ENCODE measurements at regions not wholly inside any gene's neighbourhood (a gene's known extent, or its start where the extent isn't known, plus 50 kb on each side); places are given as distances from the start of the nearest gene placed in this dataset.

DNA sequence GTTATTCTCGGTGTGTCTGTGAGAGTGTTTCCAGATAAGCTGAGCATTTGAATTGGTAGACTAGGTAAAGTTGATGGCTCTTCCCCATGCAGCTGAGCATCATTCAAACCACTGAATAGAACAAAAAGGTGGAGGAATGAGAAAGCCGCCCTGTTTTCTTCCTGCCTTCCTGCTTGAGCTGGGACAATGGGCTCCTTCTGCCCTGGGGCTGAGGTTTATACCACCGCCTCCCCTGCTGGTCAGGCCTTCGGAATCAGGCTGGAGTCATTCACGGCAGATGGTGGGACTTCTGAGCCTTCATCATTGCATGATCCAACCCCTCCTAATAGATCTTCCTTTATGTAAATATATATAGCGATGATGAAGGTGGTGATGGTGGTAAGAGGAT, 124.9 kb downstream of the ANKRD60 start:
- TF ChIP-seq, protein P1, sequence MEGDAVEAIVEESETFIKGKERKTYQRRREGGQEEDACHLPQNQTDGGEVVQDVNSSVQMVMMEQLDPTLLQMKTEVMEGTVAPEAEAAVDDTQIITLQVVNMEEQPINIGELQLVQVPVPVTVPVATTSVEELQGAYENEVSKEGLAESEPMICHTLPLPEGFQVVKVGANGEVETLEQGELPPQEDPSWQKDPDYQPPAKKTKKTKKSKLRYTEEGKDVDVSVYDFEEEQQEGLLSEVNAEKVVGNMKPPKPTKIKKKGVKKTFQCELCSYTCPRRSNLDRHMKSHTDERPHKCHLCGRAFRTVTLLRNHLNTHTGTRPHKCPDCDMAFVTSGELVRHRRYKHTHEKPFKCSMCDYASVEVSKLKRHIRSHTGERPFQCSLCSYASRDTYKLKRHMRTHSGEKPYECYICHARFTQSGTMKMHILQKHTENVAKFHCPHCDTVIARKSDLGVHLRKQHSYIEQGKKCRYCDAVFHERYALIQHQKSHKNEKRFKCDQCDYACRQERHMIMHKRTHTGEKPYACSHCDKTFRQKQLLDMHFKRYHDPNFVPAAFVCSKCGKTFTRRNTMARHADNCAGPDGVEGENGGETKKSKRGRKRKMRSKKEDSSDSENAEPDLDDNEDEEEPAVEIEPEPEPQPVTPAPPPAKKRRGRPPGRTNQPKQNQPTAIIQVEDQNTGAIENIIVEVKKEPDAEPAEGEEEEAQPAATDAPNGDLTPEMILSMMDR (IDR thresholded peaks at IDR 0.05), result no peak
- TF ChIP-seq POLR2A (IDR thresholded peaks at IDR 0.05), result no peak
- no peak overlapping the region for H3K4me3 ChIP-seq
- no peaks in the 10 kb centered on the region for H3K4me1 ChIP-seq (replicated peaks in 1 of 2)
- H3K27me3 ChIP-seq, result no peaks in the 10 kb centered on the region
- no peak for DNase-seq
- H3K36me3 ChIP-seq (replicated peaks in 1 of 2), result no peaks in the 10 kb centered on the region
- intact Hi-C loops (cut with DNase I), result no loop called here
- 78 to 92% (median 85%) methylated on average over 6 of the region's 6 CpGs for WGBS, 4 donors
- no peaks in the 10 kb centered on the region for H3K9me3 ChIP-seq (replicated peaks in 1 of 3)
- H3K27ac ChIP-seq, result no peak overlapping the region

DNA sequence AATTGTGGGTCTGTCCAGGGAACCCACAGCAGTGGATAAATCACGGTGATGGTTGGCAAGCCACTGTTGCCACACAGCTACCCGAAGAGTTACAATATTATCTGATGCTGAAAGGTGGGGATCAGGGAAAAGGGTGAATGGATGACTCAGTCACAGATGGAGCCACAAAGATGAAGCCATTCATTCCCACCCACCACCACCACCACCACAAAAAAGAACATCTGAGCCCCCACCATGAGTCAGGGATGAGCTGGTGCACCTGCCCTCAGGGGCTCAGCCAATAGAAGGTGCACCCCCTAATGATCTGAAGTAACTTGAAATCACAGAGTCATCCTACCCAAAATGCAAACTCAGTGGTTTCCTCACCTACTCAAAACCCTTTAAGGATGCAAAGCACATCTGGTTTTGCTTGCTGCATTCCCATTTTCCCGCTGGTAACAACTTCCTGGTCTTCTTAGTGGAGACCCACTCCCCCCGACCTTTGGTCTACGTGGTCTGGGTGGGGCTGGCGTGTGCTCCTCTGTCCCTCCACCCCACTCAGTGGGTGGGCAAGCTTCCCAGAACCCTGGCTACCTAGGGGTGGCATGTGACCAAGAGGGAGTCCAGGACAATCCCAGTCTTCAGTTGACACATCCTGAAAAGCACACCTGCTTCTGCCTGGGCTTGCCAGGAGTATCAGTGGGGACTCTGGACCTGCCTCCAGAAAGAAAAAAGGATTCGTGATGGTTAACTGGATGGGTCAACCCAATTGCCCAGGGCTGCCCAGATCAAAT, 125.5 kb downstream of the ANKRD60 start:
- 67 to 75% (median 71%) methylated on average over 5 to 7 of the region's 7 CpGs for WGBS, 4 donors
- Histone ChIP-seq H3K9me3 (replicated peaks in 1 of 3) (no peaks in the 10 kb centered on the region), H3K36me3 (replicated peaks in 1 of 2) (no peaks in the 10 kb centered on the region), H3K4me1 (replicated peaks in 1 of 2) (no peaks in the 10 kb centered on the region), H3K27ac (no peak overlapping the region), H3K4me3 (no peak overlapping the region), H3K27me3 (no peaks in the 10 kb centered on the region)
- no peak for DNase-seq
- intact Hi-C loops (cut with DNase I), result no loop called here
- TF ChIP-seq POLR2A (IDR thresholded peaks at IDR 0.05), result no peak
- TF ChIP-seq, protein P1 (IDR thresholded peaks at IDR 0.05), result no peak

DNA sequence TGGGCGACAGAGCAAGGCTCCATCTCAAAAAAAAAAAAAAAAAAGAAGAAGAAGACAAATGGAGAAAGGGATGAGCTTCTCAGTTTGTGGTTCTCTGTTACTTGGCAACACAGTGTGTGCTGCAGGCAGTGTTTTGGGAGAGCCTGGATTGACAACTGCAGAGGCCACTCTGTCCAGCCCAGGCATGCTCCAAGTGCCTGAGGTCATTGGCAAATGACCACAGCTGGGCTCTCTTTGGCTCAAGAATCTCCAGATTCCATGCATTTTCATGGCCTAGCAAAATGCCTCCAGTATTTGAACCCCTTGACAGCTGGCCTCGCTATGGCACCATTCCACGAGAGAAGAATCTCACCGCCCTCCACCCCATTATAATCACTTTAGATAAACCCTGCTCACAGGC, 126.2 kb downstream of the ANKRD60 start:
- intact Hi-C loops (cut with DNase I), result no loop called here
- Histone ChIP-seq H3K36me3 (replicated peaks in 1 of 2) (no peaks in the 10 kb centered on the region), H3K27ac (no peak overlapping the region), H3K27me3 (no peaks in the 10 kb centered on the region), H3K4me3 (no peak overlapping the region), H3K9me3 (replicated peaks in 1 of 3) (no peaks in the 10 kb centered on the region), H3K4me1 (replicated peaks in 1 of 2) (no peaks in the 10 kb centered on the region)
- 61 to 73% (median 70%) methylated on average over 4 of the region's 4 CpGs for WGBS, 4 donors
- no peak for DNase-seq
- TF ChIP-seq POLR2A (IDR thresholded peaks at IDR 0.05), result no peak
- TF ChIP-seq, protein P1 (IDR thresholded peaks at IDR 0.05), result no peak

DNA sequence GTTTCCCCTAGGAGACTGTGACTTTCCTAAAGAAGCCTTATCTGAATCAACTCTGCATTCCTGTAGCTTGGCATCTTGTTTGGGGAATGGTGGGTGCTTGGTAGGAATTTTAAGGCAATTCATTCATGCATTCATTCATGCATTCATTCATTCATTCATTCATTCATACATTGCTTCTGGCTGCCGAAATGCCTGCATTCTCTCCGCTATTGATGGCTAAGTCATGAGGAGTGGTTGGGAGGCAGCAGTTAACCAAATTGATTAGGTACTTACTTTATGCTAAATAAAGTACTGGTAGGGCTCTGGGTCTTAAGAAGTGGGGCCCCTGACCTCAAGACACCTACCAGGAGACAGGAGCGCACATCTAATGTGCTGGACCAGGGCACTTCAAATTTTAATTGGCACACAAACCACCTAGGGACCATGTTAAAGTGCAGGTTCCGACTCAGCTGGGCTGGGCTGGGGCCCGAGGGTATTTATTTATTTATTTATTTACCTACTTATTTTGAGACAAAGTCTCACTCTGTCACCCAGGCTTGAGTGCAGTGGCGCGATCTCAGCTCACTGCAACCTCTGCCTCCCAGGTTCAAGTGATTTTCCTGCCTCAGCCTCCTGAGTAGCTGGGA, 127.6 kb downstream of the ANKRD60 start:
- no peak overlapping the region for H3K27ac ChIP-seq
- no peak for DNase-seq
- no peaks in the 10 kb centered on the region for H3K27me3 ChIP-seq
- no peak overlapping the region for H3K4me3 ChIP-seq
- H3K4me1 ChIP-seq (replicated peaks in 1 of 2), result no peaks in the 10 kb centered on the region
- H3K36me3 ChIP-seq (replicated peaks in 1 of 2), result no peaks in the 10 kb centered on the region
- TF ChIP-seq POLR2A (IDR thresholded peaks at IDR 0.05), result no peak
- TF ChIP-seq, protein P1 (IDR thresholded peaks at IDR 0.05), result no peak
- WGBS, 4 donors, result 85 to 94% (median 87%) methylated on average over 7 of the region's 7 CpGs
- H3K9me3 ChIP-seq (replicated peaks in 1 of 3), result no peaks in the 10 kb centered on the region
- intact Hi-C loops (cut with DNase I), result no loop called here
